Gastroesophageal sphincter (tissue), 4 donors: ENCODE measurements at regions not wholly inside any gene's neighbourhood (a gene's known extent, or its start where the extent isn't known, plus 50 kb on each side); places are given as distances from the start of the nearest gene placed in this dataset.

ENCODE experiments used
- ATAC-seq: fragments of 150-250 bp; one replicate; pipeline ENCODE4 v1.9.1; 2016; ENCODE audit warnings: mild to moderate bottlenecking, moderate library complexity
- H3K27ac ChIP-seq, 4 donors: fragments of 200-600 bp; sonication (generic) in 3 of 4; 1 replicate in 3 of 4; 2 replicates in 1 of 4; pipeline ENCODE4 v1.5.1; 2016 to 2019
- H3K27me3 ChIP-seq: fragments of 200-600 bp; sonication (generic); one replicate; pipeline ENCODE4 v1.5.1; 2019
- H3K36me3 ChIP-seq, 2 donors: fragments of 200-600 bp; sonication (generic); one replicate each; pipeline ENCODE4 v1.5.1; 2019; ENCODE audit warnings: control low read depth in 1 of 2
- H3K4me1 ChIP-seq, 3 donors: fragments of 200-600 bp; sonication (generic); 1 replicate in 2 of 3; 2 replicates in 1 of 3; pipeline ENCODE4 v1.5.1; 2016 to 2019; ENCODE audit warnings: control low read depth in 2 of 3
- H3K4me3 ChIP-seq, 2 donors: fragments of 200-600 bp; sonication (generic); one replicate each; pipeline ENCODE4 v1.5.1; 2019; ENCODE audit warnings: mild to moderate bottlenecking in 1 of 2, moderate library complexity in 1 of 2
- H3K9me3 ChIP-seq, 3 donors: fragments of 200-600 bp; sonication (generic); one replicate each; pipeline ENCODE4 v1.5.1; 2017 to 2019; ENCODE audit warnings: control low read depth in 2 of 3
- EP300 ChIP-seq: sonication (generic); formaldehyde crosslinking; IDR thresholded peaks from one replicate; pipeline ENCODE4 v1.6.1; 2017; ENCODE audit warnings: antibody characterized with exemption, mild to moderate bottlenecking
- POLR2A ChIP-seq, 2 donors: fragments of 450-650 bp; IDR thresholded peaks; one replicate each; pipeline ENCODE4 v1.6.1; 2017; ENCODE audit warnings: antibody characterized with exemption in 2 of 2, mild to moderate bottlenecking in 2 of 2, moderate library complexity in 1 of 2
- POLR2AphosphoS5 ChIP-seq: sonication (generic); formaldehyde crosslinking; IDR thresholded peaks from one replicate; pipeline ENCODE4 v1.6.1; 2017; ENCODE audit warnings: antibody characterized with exemption
- WGBS, 2 donors: methylation state at CpG; one replicate each; pipeline ENCODE4 v1.1.5; 2018; ENCODE audit warnings: low coverage in 1 of 2; 5-methylcytosine and 5-hydroxymethylcytosine counted together
- TF ChIP-seq, protein P1 (sequence below), 4 experiments: fragments of 200-600 bp in 2 of 4; fragments of 450-650 bp in 2 of 4; sonication (generic) in 1 of 4; IDR thresholded peaks; one replicate each; pipeline ENCODE4 v1.5.1; 2017 to 2019; ENCODE audit warnings: antibody characterized with exemption in 4 of 4, mild to moderate bottlenecking in 2 of 4, moderate library complexity in 2 of 4

DNA sequence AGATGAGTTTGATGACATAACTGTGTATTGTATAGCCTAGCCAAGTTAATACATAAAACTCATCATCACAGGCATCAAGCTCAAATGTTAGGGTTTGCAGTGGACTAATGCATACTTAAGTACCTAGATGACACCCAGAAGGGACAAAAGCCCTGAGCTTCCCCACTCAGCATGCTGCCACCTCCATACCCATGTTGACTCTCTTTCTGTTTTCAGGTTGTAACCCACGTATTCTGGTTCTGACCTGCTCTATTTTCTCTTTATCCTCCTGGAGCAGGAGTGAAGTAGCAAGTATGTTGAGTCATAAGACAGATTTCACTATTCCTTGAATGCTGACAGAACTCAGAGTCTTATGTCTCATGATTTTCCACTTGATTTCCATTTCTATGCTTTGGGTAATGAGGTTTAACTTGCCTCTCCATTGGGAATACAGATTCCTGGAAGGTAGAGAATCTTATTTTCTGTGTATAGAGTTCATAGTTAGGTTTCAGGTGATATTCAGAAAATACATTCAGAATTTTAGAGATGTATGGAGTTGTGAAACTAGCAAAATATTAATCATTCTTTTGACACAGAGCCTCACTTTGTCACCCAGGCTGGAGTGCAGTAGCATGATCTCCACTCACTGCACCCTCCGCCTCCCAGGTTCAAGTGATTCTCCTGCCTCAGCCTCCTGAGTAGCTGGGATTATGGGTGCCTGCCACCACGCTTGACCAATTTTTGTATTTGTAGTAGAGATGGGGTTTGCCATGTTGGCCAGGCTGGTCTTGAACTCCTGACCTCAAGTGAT is 122.5 kb upstream of the KCNJ15 start:
- no peaks in the 10 kb centered on the region for H3K36me3 ChIP-seq
- no peaks in the 10 kb centered on the region for H3K4me1 ChIP-seq
- H3K27ac ChIP-seq, result no peak overlapping the region
- 97 to 100% methylated on average over 2 to 3 of the region's 3 CpGs for WGBS, 2 donors
- no peaks in the 10 kb centered on the region for H3K9me3 ChIP-seq
- no peak for ATAC-seq
- peaks cover 22% of the 10 kb centered on the region for H3K27me3 ChIP-seq
- TF ChIP-seq, protein P1, sequence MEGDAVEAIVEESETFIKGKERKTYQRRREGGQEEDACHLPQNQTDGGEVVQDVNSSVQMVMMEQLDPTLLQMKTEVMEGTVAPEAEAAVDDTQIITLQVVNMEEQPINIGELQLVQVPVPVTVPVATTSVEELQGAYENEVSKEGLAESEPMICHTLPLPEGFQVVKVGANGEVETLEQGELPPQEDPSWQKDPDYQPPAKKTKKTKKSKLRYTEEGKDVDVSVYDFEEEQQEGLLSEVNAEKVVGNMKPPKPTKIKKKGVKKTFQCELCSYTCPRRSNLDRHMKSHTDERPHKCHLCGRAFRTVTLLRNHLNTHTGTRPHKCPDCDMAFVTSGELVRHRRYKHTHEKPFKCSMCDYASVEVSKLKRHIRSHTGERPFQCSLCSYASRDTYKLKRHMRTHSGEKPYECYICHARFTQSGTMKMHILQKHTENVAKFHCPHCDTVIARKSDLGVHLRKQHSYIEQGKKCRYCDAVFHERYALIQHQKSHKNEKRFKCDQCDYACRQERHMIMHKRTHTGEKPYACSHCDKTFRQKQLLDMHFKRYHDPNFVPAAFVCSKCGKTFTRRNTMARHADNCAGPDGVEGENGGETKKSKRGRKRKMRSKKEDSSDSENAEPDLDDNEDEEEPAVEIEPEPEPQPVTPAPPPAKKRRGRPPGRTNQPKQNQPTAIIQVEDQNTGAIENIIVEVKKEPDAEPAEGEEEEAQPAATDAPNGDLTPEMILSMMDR (IDR thresholded peaks at IDR 0.05), result no peak
- TF ChIP-seq POLR2AphosphoS5, result no peak
- TF ChIP-seq EP300, result no peak
- no peak for TF ChIP-seq POLR2A (IDR thresholded peaks at IDR 0.05)
- no peak overlapping the region for H3K4me3 ChIP-seq

DNA sequence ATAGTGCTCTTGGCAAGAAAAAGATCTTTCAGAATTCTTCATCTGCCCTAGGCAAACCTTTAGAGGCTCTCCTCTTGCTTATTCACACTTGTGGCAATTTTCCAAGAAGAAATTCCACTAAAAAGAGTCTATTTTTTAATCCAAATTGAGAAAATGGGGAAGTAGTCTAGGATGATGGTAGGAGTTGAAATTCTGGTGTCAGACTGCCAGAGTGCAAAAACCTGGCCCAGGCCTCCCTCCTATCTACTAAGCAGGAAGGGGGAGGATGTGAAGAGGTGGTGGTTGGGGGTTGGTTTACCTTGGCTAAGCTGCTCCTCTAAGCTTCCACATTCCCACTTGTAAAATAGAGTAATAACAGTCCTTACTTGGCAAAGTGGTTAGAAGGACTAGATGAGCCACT is 120.6 kb upstream of the KCNJ15 start:
- peaks cover 8% of the 10 kb centered on the region for H3K27me3 ChIP-seq
- ATAC-seq, result no peak
- H3K4me1 ChIP-seq, result no peaks in the 10 kb centered on the region
- H3K27ac ChIP-seq, result no peak overlapping the region
- H3K4me3 ChIP-seq, result no peak overlapping the region
- no peak for TF ChIP-seq POLR2A (IDR thresholded peaks at IDR 0.05)
- TF ChIP-seq, protein P1 (IDR thresholded peaks at IDR 0.05), result no peak
- no peak for TF ChIP-seq POLR2AphosphoS5
- no peak for TF ChIP-seq EP300
- H3K9me3 ChIP-seq, result no peaks in the 10 kb centered on the region
- no peaks in the 10 kb centered on the region for H3K36me3 ChIP-seq

DNA sequence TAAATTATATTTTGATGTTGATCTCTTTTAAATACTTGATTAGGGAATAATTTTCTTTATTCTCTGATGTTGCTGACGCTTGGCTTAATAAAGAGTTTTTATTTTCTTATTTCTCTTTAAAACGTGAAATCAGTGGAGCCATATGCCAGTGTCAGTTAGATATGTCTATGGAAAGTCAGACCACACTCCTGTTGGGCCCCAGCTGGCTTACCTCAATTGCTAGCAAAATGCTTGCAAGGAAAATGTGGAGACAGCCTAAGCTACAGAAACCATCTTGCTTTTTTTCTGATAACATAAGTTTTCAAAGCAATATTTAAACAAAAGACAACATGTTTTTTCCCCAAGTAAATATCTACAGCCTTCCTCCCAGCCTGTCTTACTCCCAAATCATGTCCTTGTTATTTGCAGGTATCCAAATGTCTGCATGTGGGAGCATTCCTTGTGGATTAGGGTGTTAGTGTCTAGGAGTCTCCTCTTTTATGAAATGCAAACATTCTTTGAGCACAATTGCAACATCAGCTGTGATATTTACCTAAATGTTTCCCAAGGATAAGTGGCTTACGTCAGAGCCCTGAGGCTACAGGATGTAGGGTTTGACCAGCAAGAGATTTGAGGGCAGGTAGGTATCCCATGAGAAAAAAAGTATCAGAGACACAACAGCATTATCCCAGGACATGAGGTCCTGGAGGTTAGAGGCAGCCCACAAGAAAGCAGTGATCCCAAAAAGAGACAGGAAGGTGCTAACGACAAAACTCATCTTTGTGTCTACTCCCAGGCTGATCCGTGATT is 117.2 kb upstream of the KCNJ15 start:
- Histone ChIP-seq H3K4me3 (no peak overlapping the region), H3K27me3 (no peaks in the 10 kb centered on the region), H3K36me3 (no peaks in the 10 kb centered on the region), H3K4me1 (no peaks in the 10 kb centered on the region), H3K9me3 (peaks cover 0 to 18% (median 0%) of the 10 kb centered on the region in 3 donors), H3K27ac (no peak overlapping the region)
- TF ChIP-seq EP300, result no peak
- TF ChIP-seq, protein P1 (IDR thresholded peaks at IDR 0.05), result no peak
- no peak for ATAC-seq
- WGBS, 2 donors, result 67 to 73% methylated on average over 5 of the region's 5 CpGs

DNA sequence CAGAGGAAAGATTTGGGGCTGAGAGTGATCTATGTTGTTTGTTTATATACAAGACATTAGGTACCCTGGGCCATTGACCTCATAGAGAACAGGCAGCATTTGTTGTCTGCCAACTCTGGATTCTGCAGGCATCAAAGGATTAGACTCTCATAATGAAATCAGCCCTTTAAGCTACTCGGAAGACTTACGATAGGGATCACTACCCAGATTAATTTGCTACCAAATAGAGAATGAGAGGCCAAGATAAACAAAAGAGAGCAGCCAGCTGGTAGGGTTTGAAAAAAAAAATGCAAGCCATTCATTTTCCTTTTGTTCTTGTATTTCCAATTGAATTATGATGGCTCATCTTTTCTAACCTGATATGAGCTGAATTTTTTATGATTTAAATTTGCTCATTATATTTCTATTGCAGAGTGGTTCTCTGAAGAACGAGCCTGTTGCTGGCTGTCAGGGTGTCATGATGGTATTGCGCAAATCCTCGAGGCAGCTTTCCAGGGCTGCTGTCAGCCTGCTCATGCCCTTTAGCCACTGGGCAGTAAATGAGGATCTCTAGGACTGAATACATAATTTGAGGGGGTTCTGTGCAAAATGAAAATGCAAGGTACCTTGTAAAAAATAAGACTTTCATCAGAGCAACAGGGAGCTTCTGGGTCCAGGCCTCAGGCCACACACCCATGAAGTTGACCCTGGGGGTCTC is 116.4 kb upstream of the KCNJ15 start:
- H3K36me3 ChIP-seq, result no peaks in the 10 kb centered on the region
- no peaks in the 10 kb centered on the region for H3K4me1 ChIP-seq
- peaks cover 0 to 18% (median 0%) of the 10 kb centered on the region in 3 donors for H3K9me3 ChIP-seq
- H3K27ac ChIP-seq, result no peak overlapping the region
- ATAC-seq, result no peak
- H3K27me3 ChIP-seq, result no peaks in the 10 kb centered on the region
- no peak overlapping the region for H3K4me3 ChIP-seq
- 22 to 27% methylated on average over 5 of the region's 5 CpGs for WGBS, 2 donors
- TF ChIP-seq, protein P1 (IDR thresholded peaks at IDR 0.05), result no peak
- TF ChIP-seq POLR2A (IDR thresholded peaks at IDR 0.05), result no peak
- TF ChIP-seq POLR2AphosphoS5, result no peak
- TF ChIP-seq EP300, result no peak
